Coronary artery (tissue), 2 donors: ENCODE measurements at regions not wholly inside any gene's neighbourhood (a gene's known extent, or its start where the extent isn't known, plus 50 kb on each side); places are given as distances from the start of the nearest gene placed in this dataset.
"Not testable (repeated sequence)": the region's sequence is repeated elsewhere in the genome, so short reads cannot be mapped to it uniquely, and the experiment has no call there.

Source experiments
- DNase-seq: peaks from one replicate; pipeline ENCODE4 v3.0.0-alpha.2; 2017; ENCODE audit warnings: low spot score
- H3K27ac ChIP-seq, 2 donors: fragments of 200-600 bp; sonication (generic); one replicate each; pipeline ENCODE4 v1.5.1; 2016 to 2019
- H3K4me3 ChIP-seq: fragments of 200-600 bp; sonication (generic); 2 replicates; pipeline ENCODE4 v1.5.1; 2016; ENCODE audit warnings: mild to moderate bottlenecking, moderate library complexity
- CTCF ChIP-seq: fragments of 200-600 bp; sonication (generic); IDR thresholded peaks from one replicate; pipeline ENCODE4 v1.5.1; 2019; ENCODE audit warnings: antibody characterized with exemption

- TF ChIP-seq CTCF: no peak
- no peak overlapping the region for H3K4me3 ChIP-seq
- no peak for DNase-seq
- no peak overlapping the region for H3K27ac ChIP-seq
These were observed 199.3 kb upstream of the CMC1 start for GRCh38 chr3:28042095-28042635.

- TF ChIP-seq CTCF: no peak
These were observed 198.7 kb upstream of the CMC1 start for GRCh38 chr3:28042707-28043106.

GRCh38 chr3:28050120-28050519 lies 191.3 kb upstream of the CMC1 start:
- TF ChIP-seq CTCF: no peak
- no peak overlapping the region for H3K4me3 ChIP-seq
- DNase-seq: no peak
- H3K27ac ChIP-seq: no peak overlapping the region

More at GRCh38 chr3:28042707-28043106, 198.7 kb upstream of the CMC1 start:
- DNase-seq: no peak
- Histone ChIP-seq H3K27ac (no peak overlapping the region), H3K4me3 (no peak overlapping the region)

GRCh38 chr3:28050885-28051284 lies 190.5 kb upstream of the CMC1 start:
- Histone ChIP-seq H3K27ac (no peak overlapping the region), H3K4me3 (no peak overlapping the region)
- no peak for DNase-seq
- TF ChIP-seq CTCF: no peak

GRCh38 chr3:28053759-28054158 lies 187.7 kb upstream of the CMC1 start:
- DNase-seq: no peak
- no peak for TF ChIP-seq CTCF
- Histone ChIP-seq H3K27ac (no peak overlapping the region), H3K4me3 (no peak overlapping the region)

- H3K4me3 ChIP-seq: no peak overlapping the region
- DNase-seq: no peak
- H3K27ac ChIP-seq: no peak overlapping the region
- TF ChIP-seq CTCF: no peak
These were observed 184.6 kb upstream of the CMC1 start for GRCh38 chr3:28056806-28057205.

- DNase-seq: no peak
- Histone ChIP-seq H3K4me3 (no peak overlapping the region), H3K27ac (no peak overlapping the region)
- no peak for TF ChIP-seq CTCF
These were observed 183.9 kb upstream of the CMC1 start for GRCh38 chr3:28057539-28057938.

- not testable (repeated sequence) for DNase-seq, H3K4me3 ChIP-seq, H3K27ac ChIP-seq
These were observed 182.2 kb upstream of the CMC1 start for GRCh38 chr3:28059199-28059598.
